GM19023 (cell line): ENCODE measurements at regions not wholly inside any gene's neighbourhood (a gene's known extent, or its start where the extent isn't known, plus 50 kb on each side); places are given as distances from the start of the nearest gene placed in this dataset.

Experiments
- ATAC-seq: cut with Tn5 transposase; IDR thresholded peaks from one replicate; pipeline ENCODE4 v1.9.1; 2021; ENCODE audit warnings: mild to moderate bottlenecking, moderate library complexity; ENCODE audit not compliant: unreplicated experiment

GRCh38 chr7:9958486-9958885 lies 1015.2 kb upstream of the PHF14 start:
- no peak for ATAC-seq

GRCh38 chr7:9960460-9960859 lies 1013.2 kb upstream of the PHF14 start:
- no peak for ATAC-seq

GRCh38 chr7:9961161-9961922 lies 1012.3 kb upstream of the PHF14 start:
- ATAC-seq = no peak

- ATAC-seq = no peak
These were observed 1010.9 kb upstream of the PHF14 start for GRCh38 chr7:9962742-9963141.

GRCh38 chr7:9978106-9979064 lies 995.3 kb upstream of the PHF14 start:
- ATAC-seq = no peak

GRCh38 chr7:9981742-9982349 lies 991.8 kb upstream of the PHF14 start:
- ATAC-seq = no peak

GRCh38 chr7:9983048-9983447 lies 990.6 kb upstream of the PHF14 start:
- no peak for ATAC-seq

- no peak for ATAC-seq
These were observed 958.0 kb upstream of the PHF14 start for GRCh38 chr7:10015687-10016086.

GRCh38 chr7:10022480-10022879 lies 951.2 kb upstream of the PHF14 start:
- ATAC-seq = no peak

- ATAC-seq = no peak
These were observed 950.7 kb upstream of the PHF14 start for GRCh38 chr7:10022957-10023356.

- ATAC-seq = no peak
These were observed 938.7 kb upstream of the PHF14 start for GRCh38 chr7:10034843-10035556.

GRCh38 chr7:10036693-10037092 lies 937.0 kb upstream of the PHF14 start:
- no peak for ATAC-seq

- ATAC-seq = no peak
These were observed 935.3 kb upstream of the PHF14 start for GRCh38 chr7:10038351-10038750.

- ATAC-seq = no peak
These were observed 933.0 kb upstream of the PHF14 start for GRCh38 chr7:10040674-10041073.

- no peak for ATAC-seq
These were observed 902.8 kb upstream of the PHF14 start for GRCh38 chr7:10070899-10071298.

- no peak for ATAC-seq
These were observed 897.8 kb upstream of the PHF14 start for GRCh38 chr7:10075866-10076265.

- no peak for ATAC-seq
These were observed 896.9 kb upstream of the PHF14 start for GRCh38 chr7:10076660-10077300.

GRCh38 chr7:10079572-10079971 lies 894.1 kb upstream of the PHF14 start:
- ATAC-seq = no peak

GRCh38 chr7:10082896-10083295 lies 890.8 kb upstream of the PHF14 start:
- ATAC-seq = no peak

- no peak for ATAC-seq
These were observed 889.9 kb upstream of the PHF14 start for GRCh38 chr7:10083766-10084165.
